ENCODE measurements at regions not wholly inside any gene's neighbourhood (a gene's known extent, or its start where the extent isn't known, plus 50 kb on each side); places are given as distances from the start of the nearest gene placed in this dataset.

DNA sequence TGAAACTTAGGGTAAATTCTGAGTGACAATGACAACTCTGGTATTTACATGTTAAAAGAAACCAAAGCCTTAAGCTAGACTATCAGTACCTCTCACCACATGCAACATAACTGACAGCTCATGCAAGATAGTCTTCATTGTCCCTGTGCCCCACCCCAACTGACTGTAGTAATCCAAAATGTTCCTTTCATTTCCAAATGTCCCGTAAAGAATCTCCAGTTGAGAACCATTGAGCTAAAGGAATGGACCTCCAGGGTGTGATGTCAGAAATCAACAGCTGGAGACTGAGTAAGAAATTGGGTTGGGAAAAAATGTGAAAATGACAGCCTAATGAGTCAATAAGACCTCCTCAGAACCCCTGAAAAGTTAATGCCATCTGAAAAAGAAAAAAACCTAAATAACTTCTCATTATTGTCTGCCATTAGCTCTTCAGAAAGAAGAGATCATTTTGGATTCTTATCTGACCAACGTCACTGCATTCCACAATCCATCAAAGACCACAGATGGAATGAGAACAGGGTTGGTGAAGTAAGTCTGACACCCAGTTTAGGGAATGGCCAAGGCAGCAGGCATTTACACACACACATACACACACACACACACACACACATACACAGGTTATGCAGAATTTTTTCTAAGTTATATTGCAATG, 51.7 kb upstream of the ACVR2A start:
- no peak for DNase-seq

- no peak for DNase-seq
These were observed 54.2 kb upstream of the ACVR2A start for GRCh38 chr2:147790580-147790979.

DNA sequence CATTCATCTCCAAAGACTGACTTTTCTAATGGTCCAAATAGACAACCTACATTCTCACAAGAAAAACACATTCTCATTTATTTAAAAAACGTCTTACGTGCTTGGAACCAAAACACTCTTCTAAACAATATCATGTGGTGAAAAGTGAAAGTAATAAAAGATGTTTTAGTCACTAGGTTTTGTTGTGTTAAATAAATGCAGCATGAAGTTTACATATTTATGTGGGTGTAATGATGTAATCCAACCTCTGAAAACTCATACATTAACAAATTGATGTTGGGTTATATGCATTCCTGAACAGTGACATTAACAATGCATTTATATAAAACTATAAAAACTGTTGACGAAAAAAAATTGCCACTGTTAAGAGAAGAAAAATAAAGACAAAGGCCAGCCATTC, 55.1 kb upstream of the ACVR2A start:
- no peak for DNase-seq

GRCh38 chr2:147789287-147789686, 55.5 kb upstream of the ACVR2A start:
- no peak for DNase-seq

DNA sequence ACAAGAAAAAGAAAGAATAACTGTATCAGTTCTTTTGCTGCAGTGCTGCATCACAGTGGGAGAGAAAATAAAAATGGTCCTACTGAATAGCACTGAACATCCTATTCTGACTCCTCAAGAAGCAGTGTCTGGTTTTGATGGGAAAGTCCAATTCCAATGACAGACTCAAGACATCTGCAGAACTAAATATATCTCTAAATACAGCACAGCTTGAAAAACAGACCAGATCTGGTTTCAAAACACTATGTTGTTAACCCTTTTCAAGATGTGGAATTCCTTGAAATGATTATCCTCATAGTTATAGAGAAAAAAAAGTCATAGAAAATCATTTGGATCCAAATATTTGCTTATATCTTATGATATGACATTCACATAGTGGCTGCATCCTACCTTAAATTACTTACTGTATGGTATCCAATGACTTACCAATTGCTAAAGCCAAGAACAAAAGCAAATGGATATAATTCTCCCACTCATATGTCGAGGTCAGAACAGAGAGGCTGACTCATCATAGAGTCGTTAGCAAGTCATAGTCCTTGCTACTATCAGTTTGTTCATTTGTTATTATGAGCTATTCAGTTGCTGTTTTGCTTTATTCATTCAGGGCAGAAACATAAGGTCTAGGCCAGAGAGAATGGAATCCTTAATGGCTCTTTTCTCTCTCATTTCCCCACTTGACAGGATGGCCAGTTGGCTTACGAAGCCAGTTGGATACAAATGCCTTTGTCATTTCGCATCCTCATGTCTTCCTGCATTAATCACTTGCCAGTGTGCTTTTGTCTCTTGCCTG, 62.5 kb upstream of the ACVR2A start:
- no peak for DNase-seq

DNA sequence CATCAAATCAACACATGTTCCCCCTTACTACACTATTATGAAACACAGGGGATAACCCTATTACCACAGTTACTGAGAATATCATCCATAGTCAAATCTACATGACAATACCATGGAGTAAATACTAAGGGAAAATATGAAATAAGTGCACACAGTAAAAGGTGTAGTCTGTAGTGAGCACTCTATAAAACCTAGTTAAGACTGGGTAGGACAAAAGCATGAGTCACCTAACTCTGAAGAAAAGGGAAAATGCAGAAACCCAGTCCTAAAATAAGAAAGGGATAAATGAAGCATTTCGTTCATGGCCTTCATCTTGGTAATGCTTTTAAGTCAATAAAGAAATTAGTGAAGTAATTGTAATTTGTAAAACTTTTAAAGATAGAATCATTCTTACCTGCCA, 65.4 kb upstream of the ACVR2A start:
- no peak for DNase-seq

DNA sequence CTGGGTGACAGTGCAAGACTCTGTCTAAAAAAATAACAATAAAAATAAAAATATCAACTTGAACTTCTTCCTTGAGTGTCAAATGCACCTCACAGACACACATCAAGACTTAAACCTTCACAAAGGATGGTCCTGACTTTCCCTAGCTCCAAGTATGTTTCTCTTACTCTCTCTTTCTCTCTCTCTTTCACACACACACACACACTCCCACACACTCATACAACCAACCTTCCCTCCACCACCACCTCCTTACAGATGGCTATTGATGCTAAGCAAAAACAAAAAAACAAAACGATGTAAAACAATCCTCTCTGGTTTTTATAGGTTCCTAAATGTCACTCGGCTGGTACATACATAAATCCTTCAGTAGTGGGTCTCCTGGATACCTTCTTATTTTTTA, 67.4 kb upstream of the ACVR2A start:
- peak; percentile 19 for DNase-seq

GRCh38 chr2:147774805-147775204, 70.0 kb upstream of the ACVR2A start:
- no peak for DNase-seq

DNA sequence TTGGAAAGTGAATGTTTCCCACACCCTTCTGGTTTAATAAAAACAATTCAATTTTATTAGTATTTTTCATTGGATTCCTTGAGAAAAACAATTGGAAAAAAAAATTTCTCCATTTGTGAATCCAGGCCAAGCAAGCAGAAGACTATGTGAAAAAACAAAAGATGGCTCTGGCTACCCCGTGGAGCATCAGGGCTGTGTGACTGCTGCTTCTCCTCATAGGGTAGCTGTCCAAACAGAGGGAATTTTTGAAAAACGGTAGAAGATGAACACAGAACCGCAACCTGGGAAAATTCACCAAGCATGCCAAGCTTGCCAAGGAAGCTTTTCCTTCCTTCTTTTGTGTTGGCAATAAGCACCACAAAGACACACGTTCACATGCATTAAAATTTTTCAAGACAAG, 71.3 kb upstream of the ACVR2A start:
- DNase-seq, result peak; percentile 79

DNA sequence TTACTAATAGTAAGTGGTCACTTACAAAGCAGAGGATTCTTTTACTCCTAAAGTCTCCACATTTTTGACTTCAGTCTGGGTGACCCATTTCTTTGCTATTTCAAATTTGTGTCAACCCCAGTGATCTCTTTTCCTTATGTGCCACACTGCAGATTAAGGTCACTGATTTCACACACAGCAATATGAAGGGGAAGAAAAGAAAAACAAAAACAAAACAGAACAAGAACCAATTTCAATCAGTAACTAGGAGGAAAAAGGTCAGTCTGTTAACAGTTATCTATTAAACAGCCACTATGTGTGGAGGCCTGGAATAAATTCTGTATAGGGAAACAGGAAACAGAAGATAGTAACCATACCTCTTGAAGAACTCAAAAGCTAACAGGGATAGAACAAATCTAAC, 72.0 kb upstream of the ACVR2A start:
- no peak for DNase-seq

- DNase-seq, result no peak
These were observed 81.0 kb upstream of the ACVR2A start for GRCh38 chr2:147763861-147764260.

- DNase-seq, result no peak
These were observed 83.8 kb upstream of the ACVR2A start for GRCh38 chr2:147760984-147761383.

GRCh38 chr2:147759536-147759935, 85.3 kb upstream of the ACVR2A start:
- DNase-seq, result no peak

DNA sequence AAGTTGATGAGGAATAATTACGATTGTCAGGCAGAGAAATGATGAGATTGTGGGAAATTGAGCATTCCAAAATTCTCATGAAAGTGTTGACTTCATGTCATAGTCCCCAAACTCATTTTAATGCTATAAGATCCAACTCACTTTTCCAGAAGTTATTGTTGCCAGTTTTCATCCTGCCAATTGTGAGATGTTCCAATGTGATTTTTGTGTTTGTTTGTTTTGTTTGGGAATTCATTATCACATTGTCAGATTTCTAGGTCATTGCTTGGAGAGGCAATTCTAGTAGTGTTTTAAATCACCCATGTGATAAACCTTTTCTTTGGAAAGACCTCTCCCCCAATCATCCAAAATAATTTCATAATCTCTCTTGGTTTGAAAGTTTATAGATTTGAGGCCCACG, 86.0 kb upstream of the ACVR2A start:
- DNase-seq, result no peak

- no peak for DNase-seq
These were observed 88.8 kb upstream of the ACVR2A start for GRCh38 chr2:147756069-147756468.

DNA sequence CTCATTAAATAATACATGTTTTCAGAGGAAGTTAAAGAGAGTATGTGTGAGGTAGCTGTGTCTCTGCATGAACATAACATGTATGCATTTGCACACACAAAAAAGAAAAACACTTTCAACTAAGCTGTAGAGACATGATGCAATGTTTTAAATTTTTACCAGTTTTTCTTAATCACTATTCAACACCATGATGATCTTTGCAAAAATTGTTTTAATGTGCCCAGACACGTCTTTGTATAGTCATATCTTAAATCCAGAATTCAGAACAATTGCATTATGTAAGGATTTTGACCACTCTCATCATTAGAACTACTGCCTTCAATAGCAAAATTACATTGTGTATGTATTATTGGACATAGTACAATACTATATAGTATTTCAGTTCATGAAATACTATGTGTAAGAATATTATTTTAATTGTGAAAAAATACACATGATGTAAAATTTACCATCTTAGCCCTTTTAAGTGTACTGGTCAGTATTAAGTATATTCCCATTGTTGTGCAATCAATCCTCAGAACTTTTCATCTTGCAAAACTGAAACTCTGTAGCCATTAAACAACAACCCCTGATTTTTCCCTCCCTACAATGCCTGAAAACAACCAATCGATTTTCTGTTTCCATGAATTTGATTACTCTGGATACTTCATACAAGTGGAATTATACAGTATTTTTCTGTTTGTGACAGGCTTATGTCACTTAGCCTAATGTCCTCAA, 104.5 kb upstream of the ACVR2A start:
- DNase-seq, result no peak

- DNase-seq, result no peak
These were observed 105.3 kb upstream of the ACVR2A start for GRCh38 chr2:147739508-147739907.

DNA sequence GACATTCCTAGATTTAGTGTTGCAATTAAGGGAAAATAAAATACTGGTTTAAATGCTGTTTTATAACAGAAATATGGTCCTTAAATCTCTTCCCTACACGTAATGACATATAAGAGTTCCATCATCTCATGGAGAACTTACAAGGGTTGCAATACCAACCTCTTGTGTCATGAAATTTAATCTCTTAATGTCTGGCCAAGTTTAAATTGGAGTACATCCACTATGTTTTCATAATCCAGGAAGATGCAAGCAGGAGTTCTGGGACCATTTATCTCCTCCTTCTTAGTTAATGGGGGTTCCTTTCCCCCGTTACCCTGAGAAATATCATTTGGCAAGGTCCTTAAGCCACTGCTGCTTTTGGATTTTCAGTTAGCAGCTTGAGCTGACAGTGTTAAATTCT, 126.0 kb upstream of the ACVR2A start:
- no peak for DNase-seq

- DNase-seq, result no peak
These were observed 127.9 kb upstream of the ACVR2A start for GRCh38 chr2:147716906-147717305.

DNA sequence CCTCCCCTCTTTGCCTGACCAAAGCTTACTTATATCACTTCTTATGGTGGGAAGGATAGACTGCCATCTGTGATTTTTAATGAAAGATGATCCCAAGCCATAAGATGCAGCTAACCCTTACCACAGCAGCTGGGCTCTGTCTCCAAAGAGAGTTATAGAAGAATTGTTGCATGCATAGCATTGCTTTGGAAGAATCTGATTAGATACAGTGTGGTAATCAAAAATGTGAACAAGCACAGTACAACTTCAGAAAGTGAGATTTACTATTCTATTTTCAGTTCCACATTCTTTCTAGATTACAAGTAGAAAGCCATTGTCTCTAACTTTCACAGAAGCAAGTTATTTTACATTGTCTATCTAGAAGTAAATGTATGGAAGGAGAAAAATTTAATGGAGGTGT, 129.0 kb upstream of the ACVR2A start:
- peak; percentile 48 for DNase-seq

DNA sequence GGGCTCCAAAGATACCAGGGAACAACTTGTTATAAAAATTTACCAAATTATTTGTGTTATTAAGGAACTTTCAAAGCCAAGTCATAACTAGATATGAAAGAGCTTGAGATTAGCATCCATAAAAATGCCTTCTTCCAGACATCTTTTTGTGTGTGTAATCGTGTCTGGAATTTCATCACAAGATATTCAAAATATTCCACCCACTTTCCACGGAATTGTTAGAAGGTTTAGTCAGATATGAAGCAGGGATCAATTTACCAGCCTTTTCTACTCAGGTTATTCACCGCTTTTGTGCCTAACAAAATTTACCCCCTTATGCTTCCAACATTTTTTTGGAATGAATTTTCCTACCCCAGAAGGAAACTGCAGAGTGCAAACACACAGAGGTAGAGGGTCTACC, 130.2 kb upstream of the ACVR2A start:
- DNase-seq, result no peak

- no peak for DNase-seq
These were observed 131.5 kb upstream of the ACVR2A start for GRCh38 chr2:147713349-147713748.

DNA sequence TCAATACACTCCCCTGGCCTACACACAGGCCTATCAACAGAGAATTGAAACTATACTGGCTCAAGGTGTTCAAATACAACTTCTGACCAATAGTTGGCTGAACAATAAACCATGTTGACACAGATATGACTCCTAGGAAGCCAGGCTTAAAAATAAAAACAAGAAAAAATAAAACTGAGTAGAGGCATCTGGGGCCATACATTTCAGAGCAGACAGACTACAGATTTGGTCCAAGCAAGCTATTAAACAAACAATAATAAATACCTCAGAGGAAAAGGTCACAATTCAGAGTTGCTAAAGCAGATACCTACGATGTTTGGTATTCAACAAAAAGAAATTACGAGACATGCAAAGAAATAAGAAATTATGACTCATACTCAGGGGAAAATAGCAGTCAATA, 132.8 kb upstream of the ACVR2A start:
- no peak for DNase-seq

- DNase-seq, result no peak
These were observed 133.8 kb upstream of the ACVR2A start for GRCh38 chr2:147711031-147711430.

Measured in NCI-H2171 treated with DMSO at 0.1 percent for 48 hours (cell line).